ENCODE measurements at regions not wholly inside any gene's neighbourhood (a gene's known extent, or its start where the extent isn't known, plus 50 kb on each side); places are given as distances from the start of the nearest gene placed in this dataset.

GRCh38 chrX:130974323-130974722, 71.3 kb upstream of the ENOX2 start:
- DNase-seq: no peak

GRCh38 chrX:130975947-130976346, 72.9 kb upstream of the ENOX2 start:
- peak; percentile 62 for DNase-seq

DNA sequence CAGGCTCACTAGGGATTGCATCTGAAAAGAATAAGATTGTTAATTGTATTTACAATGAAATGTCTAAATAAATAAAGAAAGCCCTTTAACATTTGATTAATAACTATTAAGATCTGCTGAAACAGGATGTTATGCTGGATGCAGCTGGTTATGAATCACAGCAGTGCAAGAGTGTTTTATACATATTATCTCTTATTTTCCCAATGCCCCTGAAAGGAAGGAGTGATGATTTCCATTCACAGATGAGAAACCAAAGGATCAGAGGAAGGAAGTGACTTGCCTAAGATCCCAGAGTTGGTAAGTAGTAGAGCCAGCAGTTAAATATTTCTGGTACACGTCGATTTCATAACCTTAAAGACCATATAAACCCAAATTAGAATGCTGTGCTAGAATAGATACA, 76.3 kb upstream of the ARHGAP36 start:
- DNase-seq: no peak

DNA sequence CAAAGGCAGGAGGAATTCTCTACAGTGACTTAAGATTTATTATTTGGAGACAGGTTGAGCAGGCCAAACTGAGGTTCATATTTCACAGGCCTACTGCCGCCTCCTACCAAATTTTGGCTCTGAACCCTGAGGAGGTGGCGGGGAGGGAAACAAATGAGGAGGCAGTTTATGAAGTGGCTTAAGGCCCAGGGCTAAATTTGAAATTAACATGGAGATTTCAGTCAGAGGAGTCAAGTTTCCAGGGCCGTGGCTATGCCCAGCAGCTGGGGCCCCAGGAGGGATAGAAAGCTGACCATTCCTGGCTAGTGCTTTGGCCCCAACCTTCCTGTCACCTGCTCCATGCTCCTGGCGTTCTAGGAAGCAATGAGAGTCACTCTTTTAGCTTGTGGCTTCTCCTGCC, 73.4 kb upstream of the ARHGAP36 start:
- DNase-seq: no peak

DNA sequence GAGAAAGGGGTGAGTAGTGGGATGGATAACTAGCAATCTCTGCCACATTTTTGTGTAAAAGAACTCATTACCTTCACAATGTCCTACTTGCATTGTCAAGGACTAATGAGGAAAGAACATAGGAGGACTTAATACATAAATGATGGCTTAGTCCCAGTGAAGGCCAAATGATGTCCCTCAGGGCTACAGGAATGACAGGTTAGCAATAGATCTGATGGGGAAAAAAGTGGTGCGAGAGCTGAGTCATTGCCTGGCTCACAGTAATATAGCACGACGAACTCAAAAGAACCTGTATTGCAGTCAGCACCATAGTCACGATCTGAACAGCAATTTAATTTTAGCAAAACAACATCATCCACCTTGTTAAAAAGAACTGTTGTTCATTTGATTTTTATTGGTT, 70.9 kb upstream of the ARHGAP36 start:
- DNase-seq: no peak

GRCh38 chrX:130990723-130991122, 67.4 kb upstream of the ARHGAP36 start:
- no peak for DNase-seq

DNA sequence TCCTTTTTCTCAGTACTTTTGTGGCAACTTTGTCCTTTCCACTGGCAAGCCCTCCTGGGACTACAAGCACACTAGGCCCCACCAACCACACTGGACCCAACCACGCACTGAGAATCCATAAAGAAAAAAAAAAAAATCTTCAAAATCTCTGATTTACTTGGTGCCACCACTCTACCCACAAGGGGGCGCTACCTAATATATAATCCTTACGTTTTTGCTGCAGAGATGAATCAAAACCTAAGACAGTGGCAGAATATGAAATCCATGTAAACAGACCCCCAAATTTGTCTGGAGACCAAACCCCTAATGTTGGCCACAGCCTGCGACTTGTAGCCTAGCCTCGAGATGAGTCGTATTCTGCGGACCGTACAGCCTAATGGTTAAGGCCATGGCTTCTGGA, 63.5 kb upstream of the ARHGAP36 start:
- DNase-seq: peak; percentile 6

DNA sequence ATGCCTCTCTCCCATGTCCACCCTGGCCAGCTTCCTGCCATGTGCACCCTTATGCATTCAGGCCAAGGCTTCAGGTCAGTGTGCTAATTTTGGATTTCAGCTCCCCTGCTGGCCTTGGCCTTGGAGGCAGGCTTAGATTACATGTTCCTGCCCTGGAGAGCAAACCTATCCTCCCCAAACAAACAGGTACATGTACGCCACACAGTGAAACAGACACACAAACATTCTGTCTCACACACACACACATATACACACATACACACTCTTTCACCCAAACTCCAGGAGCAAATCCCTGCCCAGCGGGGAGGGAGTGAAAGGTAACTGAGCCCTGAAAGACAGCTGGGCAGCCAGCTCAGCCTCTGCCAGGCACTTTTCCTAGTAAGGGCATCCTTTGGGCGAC, 62.7 kb upstream of the ARHGAP36 start:
- no peak for DNase-seq

DNA sequence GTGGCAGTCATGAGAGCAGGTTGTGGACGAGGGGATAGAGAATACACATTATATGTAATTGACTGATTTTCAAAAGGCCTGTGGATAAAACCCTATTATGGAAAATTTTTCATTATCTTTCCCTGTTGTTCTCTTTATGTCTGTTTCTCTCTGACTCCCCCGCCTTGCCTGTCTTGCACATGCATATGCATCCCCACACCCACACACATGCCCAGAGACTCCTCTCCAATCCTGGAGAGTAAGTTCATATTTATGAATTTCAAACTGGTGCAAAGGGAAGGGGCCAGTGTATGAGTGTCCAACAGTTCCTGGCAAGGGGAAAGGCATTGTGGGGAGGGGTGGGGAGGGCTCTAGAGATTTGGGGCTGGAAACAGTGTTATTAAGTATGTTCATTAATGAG, 60.8 kb upstream of the ARHGAP36 start:
- no peak for DNase-seq

DNA sequence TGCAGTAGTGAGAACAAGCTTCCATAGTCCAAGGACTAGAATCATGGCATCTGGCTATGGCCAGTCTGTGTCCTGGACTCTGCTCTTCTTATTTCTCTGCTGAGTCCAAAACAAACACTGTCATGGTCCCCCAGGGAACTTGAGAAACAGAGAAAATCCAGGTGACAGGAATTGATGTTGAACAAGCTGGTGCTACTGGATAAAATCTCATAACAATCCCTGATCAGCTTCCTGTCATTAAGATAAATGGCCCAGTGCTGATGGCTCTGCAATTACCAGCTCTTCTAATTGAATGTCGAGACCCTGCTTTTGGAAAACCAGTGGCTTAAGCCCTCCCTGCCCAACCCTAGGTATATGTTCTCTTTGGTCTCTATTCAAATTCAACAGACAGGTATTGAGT, 58.8 kb upstream of the ARHGAP36 start:
- DNase-seq: no peak
